ENCODE measurements at regions not wholly inside any gene's neighbourhood (a gene's known extent, or its start where the extent isn't known, plus 50 kb on each side); places are given as distances from the start of the nearest gene placed in this dataset.

- 71 to 75% methylated on average over 3 of the region's 3 CpGs for WGBS, 2 donors
- intact Hi-C loops (cut with DNase I; ENCODE audit: low total_unique reads): no loop called here
- H3K4me3 ChIP-seq: no peak overlapping the region
- TF ChIP-seq, protein P1, sequence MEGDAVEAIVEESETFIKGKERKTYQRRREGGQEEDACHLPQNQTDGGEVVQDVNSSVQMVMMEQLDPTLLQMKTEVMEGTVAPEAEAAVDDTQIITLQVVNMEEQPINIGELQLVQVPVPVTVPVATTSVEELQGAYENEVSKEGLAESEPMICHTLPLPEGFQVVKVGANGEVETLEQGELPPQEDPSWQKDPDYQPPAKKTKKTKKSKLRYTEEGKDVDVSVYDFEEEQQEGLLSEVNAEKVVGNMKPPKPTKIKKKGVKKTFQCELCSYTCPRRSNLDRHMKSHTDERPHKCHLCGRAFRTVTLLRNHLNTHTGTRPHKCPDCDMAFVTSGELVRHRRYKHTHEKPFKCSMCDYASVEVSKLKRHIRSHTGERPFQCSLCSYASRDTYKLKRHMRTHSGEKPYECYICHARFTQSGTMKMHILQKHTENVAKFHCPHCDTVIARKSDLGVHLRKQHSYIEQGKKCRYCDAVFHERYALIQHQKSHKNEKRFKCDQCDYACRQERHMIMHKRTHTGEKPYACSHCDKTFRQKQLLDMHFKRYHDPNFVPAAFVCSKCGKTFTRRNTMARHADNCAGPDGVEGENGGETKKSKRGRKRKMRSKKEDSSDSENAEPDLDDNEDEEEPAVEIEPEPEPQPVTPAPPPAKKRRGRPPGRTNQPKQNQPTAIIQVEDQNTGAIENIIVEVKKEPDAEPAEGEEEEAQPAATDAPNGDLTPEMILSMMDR (IDR thresholded peaks at IDR 0.05): no peak
- no peak for TF ChIP-seq POLR2A (IDR thresholded peaks at IDR 0.05)
- DNase-seq: no peak
- H3K27me3 ChIP-seq: no peaks in the 10 kb centered on the region
- no peaks in the 10 kb centered on the region for H3K4me1 ChIP-seq
- no peak overlapping the region for H3K27ac ChIP-seq
- no peaks in the 10 kb centered on the region for H3K9me3 ChIP-seq
- H3K36me3 ChIP-seq (ENCODE audit: low read depth, missing control alignments): no peaks in the 10 kb centered on the region
Observed at GRCh38 chr13:105135852-105136615, 1399.4 kb downstream of the EFNB2 start.

DNA sequence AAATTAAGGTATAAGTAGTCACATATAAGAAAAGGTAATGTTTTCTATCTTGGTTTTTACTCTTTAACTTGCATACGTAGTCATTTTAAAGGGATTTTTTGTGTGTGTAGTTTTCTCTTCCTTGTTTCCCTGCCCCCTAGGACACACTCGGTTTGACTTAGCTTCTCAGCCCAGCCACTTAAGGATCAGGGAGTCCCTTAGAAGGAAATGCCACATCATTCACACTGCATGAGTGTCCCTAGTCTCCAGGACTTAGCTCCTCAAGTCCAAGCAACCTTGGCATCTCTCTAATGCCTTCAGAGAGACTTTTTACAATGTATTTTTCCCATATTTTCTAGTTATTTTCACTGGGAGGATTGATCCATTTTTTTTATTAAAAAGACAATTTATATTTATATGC, 1407.7 kb downstream of the EFNB2 start:
- Histone ChIP-seq H3K4me1 (no peaks in the 10 kb centered on the region), H3K27me3 (no peaks in the 10 kb centered on the region), H3K4me3 (no peak overlapping the region), H3K27ac (no peak overlapping the region), H3K9me3 (no peaks in the 10 kb centered on the region), H3K36me3 (ENCODE audit: low read depth, missing control alignments) (no peaks in the 10 kb centered on the region)
- intact Hi-C loops (cut with DNase I; ENCODE audit: low total_unique reads): no loop called here
- TF ChIP-seq POLR2A (IDR thresholded peaks at IDR 0.05): no peak
- TF ChIP-seq, protein P1 (IDR thresholded peaks at IDR 0.05): no peak
- 84 to 86% methylated on average over 2 of the region's 2 CpGs for WGBS, 2 donors
- no peak for DNase-seq

DNA sequence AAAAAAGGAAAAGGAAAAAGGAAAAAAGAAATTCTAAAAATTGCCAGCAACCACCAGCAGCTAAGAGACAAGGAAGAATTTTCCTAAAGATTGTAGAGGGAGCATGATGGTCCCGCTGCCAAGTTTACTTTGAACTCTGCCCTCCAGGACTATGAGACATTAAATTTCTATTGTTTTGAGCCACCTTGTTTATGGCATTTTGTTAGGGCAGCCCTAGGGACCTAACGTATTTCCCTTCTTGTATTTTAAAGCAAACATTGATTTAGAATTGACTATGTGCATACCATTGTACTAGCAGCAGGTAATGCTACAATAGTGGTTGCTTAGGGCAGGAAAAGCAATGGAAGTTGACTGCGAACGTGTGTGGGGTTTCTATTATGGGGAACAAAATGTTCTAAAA, 1414.2 kb downstream of the EFNB2 start:
- no peak for DNase-seq
- Histone ChIP-seq H3K4me3 (no peak overlapping the region), H3K9me3 (no peaks in the 10 kb centered on the region), H3K4me1 (no peaks in the 10 kb centered on the region), H3K36me3 (ENCODE audit: low read depth, missing control alignments) (no peaks in the 10 kb centered on the region), H3K27me3 (no peaks in the 10 kb centered on the region), H3K27ac (no peak overlapping the region)
- TF ChIP-seq, protein P1 (IDR thresholded peaks at IDR 0.05): no peak
- TF ChIP-seq POLR2A (IDR thresholded peaks at IDR 0.05): no peak
- 72 to 82% methylated on average over 4 of the region's 4 CpGs for WGBS, 2 donors
- intact Hi-C loops (cut with DNase I; ENCODE audit: low total_unique reads): no loop called here

GRCh38 chr13:105118426-105118985, 1417.0 kb downstream of the EFNB2 start:
- DNase-seq: no peak
- no peaks in the 10 kb centered on the region for H3K9me3 ChIP-seq
- intact Hi-C loops (cut with DNase I; ENCODE audit: low total_unique reads): no loop called here
- H3K4me1 ChIP-seq: no peaks in the 10 kb centered on the region
- TF ChIP-seq, protein P1 (IDR thresholded peaks at IDR 0.05): no peak
- no peak for TF ChIP-seq POLR2A (IDR thresholded peaks at IDR 0.05)
- no peak overlapping the region for H3K4me3 ChIP-seq
- H3K27me3 ChIP-seq: no peaks in the 10 kb centered on the region
- no peaks in the 10 kb centered on the region for H3K36me3 ChIP-seq (ENCODE audit: low read depth, missing control alignments)
- H3K27ac ChIP-seq: no peak overlapping the region

DNA sequence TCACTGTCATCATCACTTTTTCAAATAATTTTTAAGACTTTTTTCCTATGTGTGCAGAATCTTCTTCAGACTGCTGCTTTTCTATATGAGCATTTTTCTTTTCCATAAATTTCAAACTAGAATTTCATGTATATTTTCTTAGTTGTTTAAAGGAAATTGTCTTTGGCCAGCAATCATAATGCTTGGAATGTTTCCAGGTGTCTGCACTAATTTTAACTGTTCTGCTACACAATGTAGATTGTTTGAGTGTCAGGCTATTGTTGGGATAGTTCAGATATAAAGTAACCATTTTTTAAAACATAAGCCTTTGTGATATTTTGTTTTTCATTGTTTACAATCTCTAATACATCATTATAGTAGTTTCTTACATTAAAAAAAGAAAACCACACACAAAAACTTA, 1418.5 kb downstream of the EFNB2 start:
- no peaks in the 10 kb centered on the region for H3K27me3 ChIP-seq
- intact Hi-C loops (cut with DNase I; ENCODE audit: low total_unique reads): no loop called here

More for the DNA sequence above, 1418.5 kb downstream of the EFNB2 start:
- H3K4me3 ChIP-seq: no peak overlapping the region
- TF ChIP-seq, protein P1 (IDR thresholded peaks at IDR 0.05): no peak
- TF ChIP-seq POLR2A (IDR thresholded peaks at IDR 0.05): no peak
- H3K27ac ChIP-seq: no peak overlapping the region
- H3K9me3 ChIP-seq: no peaks in the 10 kb centered on the region
- no peak for DNase-seq
- H3K36me3 ChIP-seq (ENCODE audit: low read depth, missing control alignments): no peaks in the 10 kb centered on the region
- no peaks in the 10 kb centered on the region for H3K4me1 ChIP-seq
